ENCODE measurements at regions not wholly inside any gene's neighbourhood (a gene's known extent, or its start where the extent isn't known, plus 50 kb on each side); places are given as distances from the start of the nearest gene placed in this dataset.

GRCh38 chr6:170176898-170177771 lies 113.7 kb downstream of the DLL1 start:
- DNase-seq = no peak

GRCh38 chr6:170176136-170176897 lies 114.6 kb downstream of the DLL1 start:
- no peak for DNase-seq

GRCh38 chr6:170175644-170176135 lies 115.2 kb downstream of the DLL1 start:
- no peak for DNase-seq

- no peak for DNase-seq
Observed at GRCh38 chr6:170174771-170175643, 115.9 kb downstream of the DLL1 start.

GRCh38 chr6:170174124-170174770 lies 116.6 kb downstream of the DLL1 start:
- no peak for DNase-seq

GRCh38 chr6:170173335-170173881 lies 117.5 kb downstream of the DLL1 start:
- no peak for DNase-seq

GRCh38 chr6:170172825-170173256 lies 118.0 kb downstream of the DLL1 start:
- no peak for DNase-seq

GRCh38 chr6:170172392-170172791 lies 118.5 kb downstream of the DLL1 start:
- no peak for DNase-seq

GRCh38 chr6:170167657-170168159 lies 123.2 kb downstream of the DLL1 start:
- no peak for DNase-seq

- DNase-seq = no peak
Observed at GRCh38 chr6:170166511-170167122, 124.3 kb downstream of the DLL1 start.

- no peak for DNase-seq
Observed at GRCh38 chr6:170165471-170166117, 125.3 kb downstream of the DLL1 start.

GRCh38 chr6:170165085-170165470 lies 125.8 kb downstream of the DLL1 start:
- DNase-seq = no peak

GRCh38 chr6:170164271-170164900 lies 126.5 kb downstream of the DLL1 start:
- DNase-seq = no peak

GRCh38 chr6:170163405-170164170 lies 127.3 kb downstream of the DLL1 start:
- no peak for DNase-seq

GRCh38 chr6:170162775-170163404 lies 128.0 kb downstream of the DLL1 start:
- no peak for DNase-seq

GRCh38 chr6:170162011-170162774 lies 128.7 kb downstream of the DLL1 start:
- no peak for DNase-seq

- DNase-seq = no peak
Observed at GRCh38 chr6:170160628-170161611, 130.0 kb downstream of the DLL1 start.

Data from NCI-H1694 (cell line).